Fibroblast of lung (primary cell): ENCODE measurements at regions not wholly inside any gene's neighbourhood (a gene's known extent, or its start where the extent isn't known, plus 50 kb on each side); places are given as distances from the start of the nearest gene placed in this dataset.

Experiments
- CTCF ChIP-seq, 2 donors: IDR thresholded peaks in 1 of 2; conservative IDR thresholded peaks in 1 of 2; 1 replicate in 1 of 2; 2 replicates in 1 of 2; pipeline ENCODE4 v1.5.1; 2011 to 2012; ENCODE audit warnings: low read length in 2 of 2, control low read depth in 1 of 2, inconsistent platforms in 1 of 2, low read depth in 1 of 2, mild to moderate bottlenecking in 1 of 2
- EZH2 ChIP-seq: IDR thresholded peaks from 2 replicates; pipeline ENCODE4 v1.5.1; 2012; ENCODE audit warnings: low read length, control low read depth, mild to moderate bottlenecking; ENCODE audit errors: missing control alignments

GRCh38 chr2:5111581-5111980 lies 580.6 kb upstream of the SOX11 start:
- TF ChIP-seq EZH2 (no peak), CTCF (conservative IDR thresholded peaks at IDR 0.05 in 1 of 2, IDR thresholded peaks at IDR 0.05 in 1 of 2; ENCODE audit: low read depth in 1 of 2, low read length in 2 of 2) (no peak)
